Erythroblast (primary cell): ENCODE measurements at regions not wholly inside any gene's neighbourhood (a gene's known extent, or its start where the extent isn't known, plus 50 kb on each side); places are given as distances from the start of the nearest gene placed in this dataset.
A peak's percentile ranks its signal among the peaks of the same experiment; 100 is the strongest.
"Not testable (repeated sequence)": the region's sequence is repeated elsewhere in the genome, so short reads cannot be mapped to it uniquely, and the experiment has no call there.

Experiments used
- DNase-seq, 2 experiments: peaks; one replicate each; lab custom pipeline; 2025; lab: John Stamatoyannopoulos, UW
- GATA1 ChIP-seq: IDR thresholded peaks from 2 replicates; pipeline ENCODE4 v1.6.1; 2011; ENCODE audit warnings: low read depth, mild to moderate bottlenecking, control low read depth, low read length, moderate library complexity
- POLR2A ChIP-seq: IDR thresholded peaks from 2 replicates; pipeline ENCODE4 v1.6.1; 2011; ENCODE audit warnings: mild to moderate bottlenecking, low read length

GRCh38 chr7:140260352-140261104, 83.7 kb upstream of the KDM7A start:
- TF ChIP-seq GATA1 (no peak), POLR2A (no peak)
- DNase-seq = no peak

- not testable (repeated sequence) for DNase-seq
Observed at GRCh38 chr7:140257278-140257677, 80.5 kb upstream of the KDM7A start.

GRCh38 chr7:140254976-140255375, 78.2 kb upstream of the KDM7A start:
- not testable (repeated sequence) for DNase-seq

- TF ChIP-seq POLR2A (no peak), GATA1 (no peak)
- DNase-seq = no peak
Observed at GRCh38 chr7:140249036-140249806, 72.4 kb upstream of the KDM7A start.

- DNase-seq = no peak
- TF ChIP-seq GATA1 = no peak
- TF ChIP-seq POLR2A = no peak
Observed at GRCh38 chr7:140247559-140247958, 70.8 kb upstream of the KDM7A start.

GRCh38 chr7:140245611-140246105, 68.9 kb upstream of the KDM7A start:
- TF ChIP-seq GATA1 (no peak), POLR2A (no peak)
- peak; percentile 43 to 50 for DNase-seq

- DNase-seq = peak; percentile 35 to 43
- TF ChIP-seq GATA1 (no peak), POLR2A (no peak)
Observed at GRCh38 chr7:140242057-140243031, 65.6 kb upstream of the KDM7A start.

GRCh38 chr7:140239653-140239935, 62.8 kb upstream of the KDM7A start:
- no peak for DNase-seq

GRCh38 chr7:140238778-140239652, 62.2 kb upstream of the KDM7A start:
- no peak for DNase-seq
- no peak for TF ChIP-seq POLR2A
- no peak for TF ChIP-seq GATA1

More at GRCh38 chr7:140239653-140239935, 62.8 kb upstream of the KDM7A start:
- TF ChIP-seq POLR2A = no peak
- TF ChIP-seq GATA1 = no peak

- no peak for DNase-seq
- TF ChIP-seq GATA1 = no peak
- TF ChIP-seq POLR2A = no peak
Observed at GRCh38 chr7:140237390-140237789, 60.6 kb upstream of the KDM7A start.

GRCh38 chr7:140236626-140237025, 59.8 kb upstream of the KDM7A start:
- TF ChIP-seq POLR2A = no peak
- no peak for TF ChIP-seq GATA1

GRCh38 chr7:140235114-140235513, 58.3 kb upstream of the KDM7A start:
- TF ChIP-seq GATA1 (no peak), POLR2A (no peak)
- DNase-seq = peak; percentile 18 to 81

More at GRCh38 chr7:140236626-140237025, 59.8 kb upstream of the KDM7A start:
- DNase-seq = no peak
